ENCODE measurements at regions not wholly inside any gene's neighbourhood (a gene's known extent, or its start where the extent isn't known, plus 50 kb on each side); places are given as distances from the start of the nearest gene placed in this dataset.

GRCh38 chr2:71940695-71941094 lies 207.0 kb downstream of the CYP26B1 start:
- FAIRE-seq (no peak), DNase-seq (ENCODE audit: insufficient read length, low spot score) (no peak)
- TF ChIP-seq CTCF (IDR thresholded peaks at IDR 0.05; ENCODE audit: insufficient read depth, missing control alignments) = no peak

- DNase-seq (ENCODE audit: insufficient read length, low spot score) = no peak
- no peak for TF ChIP-seq CTCF (IDR thresholded peaks at IDR 0.05; ENCODE audit: insufficient read depth, missing control alignments)
- no peak for FAIRE-seq
Observed at GRCh38 chr2:71939588-71940535, 207.8 kb downstream of the CYP26B1 start.

GRCh38 chr2:71938659-71939587 lies 208.7 kb downstream of the CYP26B1 start:
- TF ChIP-seq CTCF (IDR thresholded peaks at IDR 0.05; ENCODE audit: insufficient read depth, missing control alignments) = no peak
- FAIRE-seq (no peak), DNase-seq (ENCODE audit: insufficient read length, low spot score) (no peak)

- DNase-seq (ENCODE audit: insufficient read length, low spot score) (no peak), FAIRE-seq (no peak)
- no peak for TF ChIP-seq CTCF (IDR thresholded peaks at IDR 0.05; ENCODE audit: insufficient read depth, missing control alignments)
Observed at GRCh38 chr2:71938108-71938507, 209.6 kb downstream of the CYP26B1 start.

GRCh38 chr2:71937396-71937795 lies 210.3 kb downstream of the CYP26B1 start:
- DNase-seq (ENCODE audit: insufficient read length, low spot score) = no peak
- no peak for FAIRE-seq
- TF ChIP-seq CTCF (IDR thresholded peaks at IDR 0.05; ENCODE audit: insufficient read depth, missing control alignments) = no peak

GRCh38 chr2:71936076-71937030 lies 211.3 kb downstream of the CYP26B1 start:
- DNase-seq (ENCODE audit: insufficient read length, low spot score) (no peak), FAIRE-seq (no peak)
- TF ChIP-seq CTCF (IDR thresholded peaks at IDR 0.05; ENCODE audit: insufficient read depth, missing control alignments) = no peak

Data from D721Med (cell line).